NCI-H226 (cell line): ENCODE measurements at regions not wholly inside any gene's neighbourhood (a gene's known extent, or its start where the extent isn't known, plus 50 kb on each side); places are given as distances from the start of the nearest gene placed in this dataset.

Experiments
- DNase-seq: peaks from one replicate; pipeline ENCODE4 v3.0.0-alpha.2; 2015

GRCh38 chr6:48893048-48893447 lies 570.0 kb downstream of the MMUT start:
- DNase-seq: no peak

DNA sequence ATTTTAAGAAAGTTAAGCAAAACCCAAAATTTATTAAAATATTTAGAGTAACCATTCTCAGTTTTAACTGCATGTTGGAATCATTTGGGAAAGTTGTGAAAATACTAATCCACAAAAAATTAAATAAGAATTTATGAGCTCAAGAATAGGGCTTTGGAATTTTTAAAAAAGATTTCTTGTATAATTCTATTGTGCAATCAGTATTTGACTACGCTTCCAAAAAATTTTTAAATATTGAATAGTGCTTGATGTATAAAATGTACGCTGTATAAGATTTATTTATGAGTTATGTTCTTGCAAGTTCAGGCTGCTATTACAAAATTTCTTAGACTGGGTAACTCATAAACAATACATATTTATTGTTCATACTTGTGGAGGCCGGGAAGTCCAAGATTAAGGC lies 571.7 kb downstream of the MMUT start:
- no peak for DNase-seq

DNA sequence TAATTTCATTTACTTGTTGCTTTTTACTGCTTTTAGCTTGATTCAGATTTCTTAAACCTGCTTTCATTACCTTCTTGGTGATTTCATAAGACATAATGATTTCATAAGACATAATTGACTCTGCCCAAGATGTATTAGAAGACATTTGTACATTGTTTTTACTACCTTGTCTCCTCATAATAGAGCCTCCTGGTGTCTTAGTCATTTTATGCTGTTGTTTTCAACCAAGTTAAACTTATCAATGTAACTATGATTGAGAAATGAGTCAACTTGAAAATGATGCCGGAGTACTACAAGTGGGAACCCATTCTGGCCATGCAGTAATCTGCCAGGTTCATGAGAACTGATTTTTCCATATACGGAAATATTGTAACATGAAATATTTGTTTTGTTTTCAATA lies 573.6 kb downstream of the MMUT start:
- no peak for DNase-seq

GRCh38 chr6:48883116-48883515 lies 579.9 kb downstream of the MMUT start:
- DNase-seq: no peak

GRCh38 chr6:48881551-48881950 lies 581.5 kb downstream of the MMUT start:
- no peak for DNase-seq

DNA sequence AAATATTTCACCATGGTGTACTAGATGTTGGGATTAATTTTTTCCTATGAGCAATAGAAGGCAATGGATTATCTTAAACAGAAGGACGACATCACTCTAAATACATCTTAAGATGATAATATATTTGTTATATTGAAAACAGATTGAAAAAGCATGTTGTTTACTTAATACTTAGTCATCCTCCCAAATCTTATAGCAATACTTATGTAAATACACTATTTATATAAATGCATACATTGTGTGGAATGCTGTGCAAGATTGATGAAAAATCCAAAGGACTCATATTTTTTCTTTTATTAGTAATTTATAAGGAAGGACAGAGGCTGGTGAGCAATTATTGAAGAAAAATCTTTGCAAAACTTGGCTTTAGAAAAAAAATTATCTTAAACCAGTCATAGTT lies 593.5 kb downstream of the MMUT start:
- DNase-seq: no peak

GRCh38 chr6:48866682-48867081 lies 596.4 kb downstream of the MMUT start:
- no peak for DNase-seq

GRCh38 chr6:48860175-48860574 lies 602.9 kb downstream of the MMUT start:
- DNase-seq: no peak

DNA sequence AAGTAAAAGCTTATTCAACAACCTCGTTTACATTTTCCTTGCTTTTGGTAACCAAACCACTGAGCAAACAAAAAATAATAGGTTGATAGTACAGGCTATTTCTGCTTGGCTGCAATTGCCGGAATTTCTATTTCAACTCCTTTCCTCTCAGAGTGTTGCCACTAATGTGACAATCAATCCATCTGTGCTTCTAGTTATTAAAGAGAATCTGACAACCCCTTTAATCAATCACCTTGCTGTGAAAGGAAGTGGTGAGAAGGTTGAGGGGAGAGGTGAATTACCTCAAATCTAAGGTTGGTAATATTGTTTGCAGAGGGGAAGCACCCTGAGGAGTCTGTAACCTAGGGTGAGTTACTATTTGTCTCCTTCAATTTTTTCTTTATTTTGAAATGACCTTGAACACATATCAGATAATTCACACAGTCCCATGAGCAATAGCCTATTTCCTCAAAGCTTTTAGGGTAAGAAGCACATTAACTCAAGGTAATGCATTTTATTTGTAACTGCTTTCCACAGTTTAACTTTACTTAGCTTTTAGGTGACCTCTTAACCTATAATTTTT lies 603.4 kb downstream of the MMUT start:
- no peak for DNase-seq

DNA sequence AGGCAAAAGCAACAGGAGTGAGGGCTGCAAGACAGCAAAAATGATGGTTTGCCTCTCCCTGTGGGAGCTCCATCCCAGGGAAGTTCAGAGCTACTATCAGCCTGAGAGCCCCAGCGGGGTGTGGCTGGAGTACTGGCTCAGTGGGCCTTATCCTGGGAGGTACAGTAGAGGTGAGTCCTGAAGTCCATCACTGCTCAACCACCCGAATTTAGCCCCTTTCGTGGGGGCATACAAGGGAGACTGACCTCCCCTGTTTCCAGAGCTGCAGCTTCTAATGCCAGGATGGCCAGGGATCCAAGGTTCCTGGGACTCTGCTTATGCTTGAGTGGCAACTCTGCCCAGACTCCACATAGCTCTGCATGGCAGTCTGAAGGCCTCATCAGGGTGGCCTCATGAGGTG lies 617.8 kb downstream of the MMUT start:
- no peak for DNase-seq

GRCh38 chr6:48844696-48845095 lies 618.4 kb downstream of the MMUT start:
- DNase-seq: no peak

GRCh38 chr6:48840896-48841295 lies 622.2 kb downstream of the MMUT start:
- no peak for DNase-seq

DNA sequence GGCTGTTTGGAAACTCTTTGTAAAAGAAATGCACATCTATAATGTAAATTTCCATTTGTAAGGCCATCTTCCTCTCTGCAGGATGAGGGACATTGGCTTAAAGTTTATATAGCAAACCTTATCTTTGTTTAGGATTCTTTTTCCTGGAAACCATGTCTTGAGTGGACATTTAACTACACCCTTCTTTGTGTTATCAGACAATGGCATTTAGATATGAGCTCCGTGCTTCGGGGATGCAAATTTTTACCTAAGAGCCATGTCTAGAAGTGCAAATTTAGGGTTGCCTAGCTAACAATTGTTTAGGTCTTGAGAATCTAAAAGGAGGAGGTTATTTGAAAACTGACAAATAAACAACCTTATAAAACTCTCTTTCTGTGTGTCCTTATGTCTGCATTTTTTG lies 623.8 kb downstream of the MMUT start:
- DNase-seq: no peak

DNA sequence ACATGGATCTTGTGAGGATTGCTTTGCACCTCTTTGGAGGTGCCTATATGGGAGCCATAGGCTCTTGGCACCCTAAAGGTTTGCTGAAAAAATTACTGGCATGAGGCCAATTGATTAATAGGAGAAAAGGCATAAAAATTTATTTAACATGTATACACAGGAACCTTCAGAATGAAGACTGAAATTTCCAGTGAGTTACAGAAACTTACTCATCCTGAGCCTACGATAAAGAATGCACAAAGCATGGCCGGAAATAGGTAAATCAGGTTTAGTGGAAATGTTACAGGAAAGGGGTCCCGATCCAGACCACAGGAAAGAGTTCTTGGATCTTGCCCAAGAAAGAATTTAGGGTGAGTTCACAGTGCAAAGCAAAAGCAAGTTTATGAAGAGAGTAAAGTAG lies 625.3 kb downstream of the MMUT start:
- DNase-seq: no peak

GRCh38 chr6:48835421-48835958 lies 627.6 kb downstream of the MMUT start:
- no peak for DNase-seq

DNA sequence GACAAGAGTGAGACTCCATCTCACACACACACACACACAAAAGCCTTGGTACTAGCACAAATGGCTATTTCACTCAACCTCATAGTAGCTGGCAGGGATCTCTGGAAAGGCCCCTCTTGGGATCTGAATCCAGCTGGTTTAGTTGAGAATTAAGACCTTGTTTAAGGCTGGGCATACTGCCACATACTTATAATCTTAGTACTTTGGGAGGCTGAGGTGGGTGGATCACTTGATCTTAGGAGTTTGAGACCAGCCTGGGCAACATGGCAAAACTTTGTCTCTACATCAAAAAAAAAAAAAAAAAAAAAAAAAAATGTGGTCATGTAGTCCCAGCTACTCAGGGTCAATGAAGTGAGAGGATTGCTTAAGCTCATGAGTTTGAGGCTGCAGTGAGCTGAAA lies 628.3 kb downstream of the MMUT start:
- DNase-seq: no peak

- DNase-seq: no peak
Measured at GRCh38 chr6:48833916-48834315, 629.1 kb downstream of the MMUT start.

- peak; percentile 100 for DNase-seq
Measured at GRCh38 chr6:48826901-48827701, 636.0 kb downstream of the MMUT start.

DNA sequence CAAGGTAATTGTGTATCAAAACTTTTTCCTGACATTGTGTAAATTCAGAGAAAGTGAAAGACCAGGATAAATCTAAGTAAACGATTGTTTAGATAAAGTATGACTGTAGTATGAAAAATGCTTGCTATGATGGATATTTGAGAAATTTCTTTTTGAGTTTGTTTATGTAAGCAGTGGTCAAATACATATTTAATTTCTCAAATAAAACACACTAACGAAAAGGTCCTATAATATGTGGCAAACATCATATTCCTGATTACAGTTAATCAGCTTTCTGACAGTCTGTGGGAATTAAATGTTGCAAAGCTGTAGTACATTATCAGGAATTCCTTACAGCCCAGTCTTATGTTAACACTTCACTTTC lies 636.9 kb downstream of the MMUT start:
- peak; percentile 29 for DNase-seq

DNA sequence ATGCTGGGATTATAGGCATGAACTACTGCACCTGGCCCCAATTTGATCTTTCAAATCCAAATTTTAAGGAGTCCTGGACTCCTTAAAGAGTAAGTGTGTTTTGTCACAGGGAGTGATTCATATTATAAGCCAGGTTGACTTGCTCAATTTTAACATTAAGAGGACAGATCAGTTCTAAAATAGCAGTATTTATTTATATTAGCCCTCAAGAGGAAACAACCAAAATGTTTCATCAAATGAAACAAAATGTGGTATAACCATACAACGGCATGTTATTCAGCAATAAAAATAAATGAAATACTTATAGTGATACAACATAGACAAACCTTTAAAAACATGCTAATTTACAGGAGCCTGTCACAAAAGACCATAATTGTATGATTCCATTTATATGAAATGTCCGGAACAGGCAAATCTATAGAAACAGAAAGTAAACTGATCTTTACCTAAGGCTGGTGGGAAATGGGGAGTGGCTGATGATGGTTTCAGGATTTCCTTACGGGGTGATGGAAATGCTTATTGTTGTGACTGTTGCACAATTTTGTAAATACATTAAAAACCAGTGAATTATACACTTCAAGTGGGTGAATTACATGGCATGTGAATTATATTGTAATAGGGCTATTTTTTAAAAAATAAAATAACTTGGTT lies 637.4 kb downstream of the MMUT start:
- no peak for DNase-seq

DNA sequence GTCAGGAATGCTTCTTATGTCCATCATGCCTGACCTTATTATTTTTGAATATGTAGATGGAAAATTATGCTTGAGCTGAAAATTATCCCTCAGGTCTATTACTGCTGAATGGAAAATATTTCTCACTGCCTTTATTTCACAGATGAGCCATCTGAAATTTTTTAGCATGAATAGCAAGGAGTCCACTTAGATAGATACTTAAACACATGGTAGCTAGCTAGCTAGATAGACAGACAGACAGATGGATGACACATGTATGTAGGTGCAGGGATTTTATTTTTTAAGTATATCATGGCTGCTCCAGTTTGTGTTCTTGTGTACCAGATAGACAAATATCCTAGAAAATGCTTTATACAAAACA lies 645.0 kb downstream of the MMUT start:
- no peak for DNase-seq

DNA sequence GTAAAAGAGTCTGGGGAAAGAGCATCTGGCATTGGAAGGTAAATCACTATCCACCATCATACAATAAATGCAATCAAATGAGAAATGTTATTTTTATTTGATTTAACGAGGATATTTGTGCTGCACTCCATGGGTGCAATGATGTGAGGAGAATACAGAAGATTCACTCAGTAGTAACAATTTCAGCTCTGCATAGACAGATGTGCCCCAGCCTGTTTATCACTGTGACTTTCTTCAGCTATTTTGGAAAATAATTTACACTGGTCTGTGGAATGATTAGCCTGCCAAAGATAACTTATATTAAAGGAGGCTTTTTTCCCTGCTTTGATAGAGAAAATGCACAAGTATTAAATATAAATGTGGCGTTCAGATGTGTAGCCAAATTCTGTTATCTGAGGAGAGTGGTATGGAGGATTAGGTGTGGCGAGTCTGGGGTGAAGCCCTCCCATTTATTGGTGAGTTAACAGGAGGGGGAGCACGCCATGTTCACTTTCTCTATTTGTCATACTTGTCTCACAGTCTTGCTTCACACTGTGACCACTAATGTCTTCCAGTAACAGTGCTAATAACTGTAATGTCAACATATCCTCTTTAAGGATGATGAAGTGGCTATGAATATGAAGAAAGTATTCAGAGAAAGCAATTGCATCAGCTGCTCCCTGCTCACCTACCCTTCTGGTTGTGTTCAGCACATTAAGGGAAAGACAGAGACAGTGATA lies 645.6 kb downstream of the MMUT start:
- DNase-seq: peak; percentile 22

GRCh38 chr6:48814957-48815356 lies 648.1 kb downstream of the MMUT start:
- DNase-seq: no peak

DNA sequence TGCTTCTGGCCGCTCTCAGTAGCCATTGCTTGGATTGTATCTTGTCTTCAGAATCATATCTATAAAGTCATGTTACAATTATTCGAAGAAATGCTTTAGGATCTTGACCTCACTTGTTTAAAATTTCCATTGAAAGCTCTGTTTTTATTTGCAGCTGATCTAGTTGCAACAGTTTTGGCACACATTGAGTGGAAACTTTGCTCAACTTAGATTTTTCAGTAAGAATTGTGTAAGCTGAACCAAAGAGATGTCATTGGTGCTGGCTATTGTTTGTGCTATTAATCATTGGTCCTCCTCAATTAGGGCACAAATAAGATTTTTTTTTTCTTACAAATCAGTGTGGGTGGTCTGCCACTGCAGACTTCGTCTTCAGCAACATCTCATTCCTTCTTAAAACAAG lies 649.2 kb downstream of the MMUT start:
- no peak for DNase-seq
